ENCODE measurements at regions not wholly inside any gene's neighbourhood (a gene's known extent, or its start where the extent isn't known, plus 50 kb on each side); places are given as distances from the start of the nearest gene placed in this dataset.

GRCh38 chr15:81899730-81900129 is 146.1 kb downstream of the MEX3B start:
- no peak for TF ChIP-seq POLR2AphosphoS5 (IDR thresholded peaks at IDR 0.05; ENCODE audit: low read depth, low read length)
- TF ChIP-seq SPI1 (IDR thresholded peaks at IDR 0.05; ENCODE audit: low read depth, low read length): no peak

Data from GM12891 (cell line).